Common myeloid progenitor, CD34-positive (primary cell): ENCODE measurements at regions not wholly inside any gene's neighbourhood (a gene's known extent, or its start where the extent isn't known, plus 50 kb on each side); places are given as distances from the start of the nearest gene placed in this dataset.
A peak's percentile ranks its signal among the peaks of the same experiment; 100 is the strongest.

Experiments used
- CTCF ChIA-PET: fragments of 350-600 bp; sonication (Branson Sonifier 250); formaldehyde crosslinking; loops from one replicate; lab custom pipeline; 2021; ENCODE audit warnings: antibody characterized with exemption; lab: Charles Lee
- POLR2A ChIA-PET: fragments of 350-600 bp; sonication (Branson Sonifier 250); formaldehyde crosslinking; loops from one replicate; lab custom pipeline; 2021; ENCODE audit warnings: antibody characterized with exemption; lab: Charles Lee
- DNase-seq, 3 donors: peaks; one replicate each; pipeline versions ENCODE4 v3.0.0 to v3.0.0-alpha.2; 2013
- H3K27ac ChIP-seq, 2 experiments: 1 replicate in 1 of 2; 2 replicates in 1 of 2; pipeline ENCODE4 v1.7.0; 2013; ENCODE audit warnings: inconsistent platforms in 2 of 2, low read length in 2 of 2, mild to moderate bottlenecking in 2 of 2, low read depth in 1 of 2, moderate library complexity in 1 of 2; ENCODE audit not compliant: severe bottlenecking in 2 of 2, insufficient read depth in 1 of 2, poor library complexity in 1 of 2
- H3K27me3 ChIP-seq, 5 experiments: replicated peaks in 2 of 5; 1 replicate in 3 of 5; 2 replicates in 2 of 5; pipeline versions ENCODE4 v1.6.1 to v1.7.0; 2013; ENCODE audit warnings: low read length in 4 of 5, mild to moderate bottlenecking in 2 of 5, moderate library complexity in 2 of 5, inconsistent platforms in 1 of 5; ENCODE audit not compliant: insufficient read depth in 5 of 5, control insufficient read depth in 4 of 5
- H3K36me3 ChIP-seq, 4 experiments: 1 replicate in 2 of 4; 2 replicates in 2 of 4; pipeline versions ENCODE4 v1.6.1 to v1.7.0; 2013; ENCODE audit warnings: low read length in 3 of 4, control low read depth in 1 of 4, mild to moderate bottlenecking in 1 of 4; ENCODE audit not compliant: control insufficient read depth in 4 of 4, insufficient read depth in 4 of 4
- H3K4me1 ChIP-seq, 4 experiments: 1 replicate in 3 of 4; 2 replicates in 1 of 4; pipeline versions ENCODE4 v1.6.1 to v1.7.1; 2013; ENCODE audit warnings: low read length in 3 of 4, mild to moderate bottlenecking in 3 of 4, control low read depth in 1 of 4, inconsistent platforms in 1 of 4, moderate library complexity in 1 of 4; ENCODE audit not compliant: control insufficient read depth in 4 of 4, insufficient read depth in 4 of 4; ENCODE audit errors: control extremely low read depth in 1 of 4
- H3K4me3 ChIP-seq, 7 experiments: 1 replicate in 4 of 7; 2 replicates in 3 of 7; pipeline versions ENCODE4 v1.5.1 to v1.7.0; 2013; ENCODE audit warnings: mild to moderate bottlenecking in 7 of 7, low read length in 6 of 7, moderate library complexity in 6 of 7, inconsistent platforms in 2 of 7, low read depth in 2 of 7, control low read depth in 1 of 7; ENCODE audit not compliant: insufficient read depth in 4 of 7, control insufficient read depth in 1 of 7; ENCODE audit errors: extremely low read depth in 1 of 7
- H3K9me3 ChIP-seq, 5 experiments: 1 replicate in 4 of 5; 2 replicates in 1 of 5; pipeline versions ENCODE4 v1.6.1 to v1.7.1; 2013; ENCODE audit warnings: low read length in 4 of 5, mild to moderate bottlenecking in 2 of 5, inconsistent platforms in 1 of 5, low read depth in 1 of 5, moderate library complexity in 1 of 5; ENCODE audit not compliant: control insufficient read depth in 4 of 5, insufficient read depth in 2 of 5; ENCODE audit errors: control extremely low read depth in 1 of 5
- WGBS: methylation state at CpG from one replicate; pipeline ENCODE4 v1.1.5; 2013; ENCODE audit not compliant: insufficient coverage; 5-methylcytosine and 5-hydroxymethylcytosine counted together

DNA sequence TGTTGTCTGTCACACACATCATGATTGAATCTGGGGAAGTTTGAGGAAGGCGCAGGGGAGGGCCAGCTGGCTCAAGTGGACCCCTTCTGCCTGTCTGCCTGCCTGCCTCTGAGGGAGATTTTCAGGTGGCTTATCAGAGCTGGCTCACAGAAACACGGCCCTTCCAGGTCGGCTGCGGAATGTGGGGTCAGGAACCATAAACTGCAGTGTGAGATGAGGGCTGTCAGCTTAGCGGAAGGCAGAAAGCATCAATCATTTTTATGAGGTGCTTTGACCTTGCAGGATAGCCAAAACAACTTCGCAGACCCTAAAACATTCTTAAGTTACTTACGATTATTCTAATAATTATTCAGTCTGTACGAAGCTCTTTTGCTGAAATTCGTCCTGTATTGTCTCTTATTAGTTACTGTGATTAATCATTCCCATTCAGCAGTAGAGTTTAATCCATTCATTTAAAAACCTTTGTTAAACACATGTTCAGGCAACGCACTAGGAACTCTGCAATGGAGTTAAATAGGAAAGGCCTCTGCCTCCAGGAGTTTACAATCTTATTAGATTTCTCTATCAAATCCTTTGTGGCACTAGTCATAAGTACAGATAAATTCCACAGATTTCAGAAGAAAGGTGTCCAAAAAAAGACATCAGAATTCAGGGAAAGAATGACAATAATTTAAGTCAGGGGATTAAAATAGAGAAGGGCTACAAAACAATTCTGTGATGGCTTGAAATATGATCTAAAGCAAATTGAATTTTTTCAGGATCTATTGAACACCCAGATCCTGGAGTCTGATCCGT is 371.6 kb downstream of the HRH4 start:
- CTCF ChIA-PET = interaction anchor here (0.9 to 1.1 kb wide), 2 partner anchors 43 to 1000 kb away, joined by 3 to 4 read pairs; no protein-coding TSS in a partner anchor
- WGBS = 19% methylated on average over 6 of the region's 11 CpGs

DNA sequence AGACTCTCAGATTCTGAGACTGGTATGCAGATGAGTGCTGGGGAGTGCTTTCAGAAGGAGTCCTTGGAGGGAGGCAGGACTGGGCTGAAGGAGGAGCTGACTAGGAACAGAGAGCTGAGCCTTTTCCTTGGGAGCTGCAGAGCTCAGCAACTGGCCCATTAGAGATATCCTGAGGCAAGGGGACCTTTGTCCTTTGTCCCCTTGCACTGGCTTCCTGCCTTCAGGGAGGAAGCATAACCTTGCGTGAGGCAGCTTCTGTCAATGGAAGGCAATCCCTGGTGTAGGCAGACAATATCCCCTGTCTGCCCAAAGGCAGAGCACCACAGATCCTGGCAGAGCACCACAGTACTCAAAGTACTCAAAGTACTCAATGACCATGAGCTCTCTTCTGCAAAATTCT is 375.3 kb downstream of the HRH4 start:
- no peak for DNase-seq
- no peaks in the 10 kb centered on the region for H3K27me3 ChIP-seq
- ChIA-PET CTCF (no interaction called here), POLR2A (no interaction called here)
- H3K36me3 ChIP-seq = no peaks in the 10 kb centered on the region
- no peak overlapping the region for H3K27ac ChIP-seq
- peaks cover 0 to 10% (median 4%) of the 10 kb centered on the region in 4 experiments for H3K4me1 ChIP-seq
- H3K4me3 ChIP-seq = no peak overlapping the region
- H3K9me3 ChIP-seq = no peaks in the 10 kb centered on the region
- WGBS = 100% methylated on average over 1 of the region's 1 CpG

More for the DNA sequence above, 371.6 kb downstream of the HRH4 start:
- H3K9me3 ChIP-seq = no peaks in the 10 kb centered on the region
- H3K4me3 ChIP-seq = peak overlapping the region in 1 of 7 experiments; percentile 1
- no peaks in the 10 kb centered on the region for H3K27me3 ChIP-seq
- peaks cover 0 to 10% (median 4%) of the 10 kb centered on the region in 4 experiments for H3K4me1 ChIP-seq
- H3K36me3 ChIP-seq = no peaks in the 10 kb centered on the region
- DNase-seq = peak in 1 of 3 donors; percentile 14
- POLR2A ChIA-PET = no interaction called here
- H3K27ac ChIP-seq = no peak overlapping the region

DNA sequence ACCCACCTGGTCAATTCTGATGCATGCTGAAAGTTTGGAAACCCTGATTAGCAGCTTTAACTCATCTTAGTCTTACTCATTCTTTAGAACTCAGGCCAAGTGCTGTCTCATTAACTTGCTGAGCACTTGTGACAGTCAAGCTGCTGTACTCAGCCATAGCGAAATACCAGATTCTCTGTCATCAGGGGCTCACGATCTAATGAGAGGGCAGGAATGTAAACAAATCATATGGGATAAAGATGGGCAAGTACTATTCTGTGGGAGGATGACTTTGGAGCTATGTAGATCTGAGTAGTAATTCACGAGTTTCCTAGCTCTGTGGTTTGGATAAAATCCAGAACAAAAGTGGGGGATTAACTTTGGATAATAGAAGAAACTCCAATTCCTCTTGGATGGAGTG is 376.6 kb downstream of the HRH4 start:
- no peak for DNase-seq
- 82% methylated on average over 2 of the region's 3 CpGs for WGBS
- Histone ChIP-seq H3K4me3 (no peak overlapping the region), H3K9me3 (no peaks in the 10 kb centered on the region), H3K27ac (no peak overlapping the region), H3K4me1 (peaks cover 0 to 2% (median 0%) of the 10 kb centered on the region in 4 experiments), H3K27me3 (no peaks in the 10 kb centered on the region), H3K36me3 (no peaks in the 10 kb centered on the region)
- ChIA-PET CTCF (no interaction called here), POLR2A (no interaction called here)

DNA sequence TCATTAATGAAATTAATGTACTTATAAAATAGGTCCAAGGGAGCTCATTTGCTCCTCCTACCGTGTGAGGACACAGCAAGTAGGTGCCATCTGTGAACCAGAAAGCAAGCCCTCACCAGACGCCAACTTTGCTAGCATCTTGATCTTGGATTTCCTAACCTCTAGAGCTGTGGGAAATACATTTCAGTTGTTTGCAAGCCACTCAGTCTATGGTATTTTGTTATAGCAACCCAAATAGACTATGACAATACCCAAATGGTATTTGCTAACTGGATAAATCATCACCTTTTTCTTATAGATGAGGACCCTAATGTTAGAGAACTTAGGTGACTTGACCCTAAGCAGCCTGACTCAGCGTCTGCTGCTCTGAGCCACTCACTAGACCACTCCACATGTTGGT is 379.6 kb downstream of the HRH4 start:
- no peaks in the 10 kb centered on the region for H3K36me3 ChIP-seq
- H3K27me3 ChIP-seq = no peaks in the 10 kb centered on the region
- ChIA-PET POLR2A (interaction anchor here (0.6 kb wide), 1 partner anchor 659 kb away, joined by 5 read pairs; no protein-coding TSS in a partner anchor), CTCF (interaction anchor here (1.0 kb wide), 1 partner anchor 13 kb away, joined by 3 read pairs; no protein-coding TSS in a partner anchor)
- DNase-seq = no peak
- WGBS = 100% methylated on average over 1 of the region's 3 CpGs
- no peaks in the 10 kb centered on the region for H3K9me3 ChIP-seq
- H3K27ac ChIP-seq = no peak overlapping the region
- no peak overlapping the region for H3K4me3 ChIP-seq
- no peaks in the 10 kb centered on the region for H3K4me1 ChIP-seq

DNA sequence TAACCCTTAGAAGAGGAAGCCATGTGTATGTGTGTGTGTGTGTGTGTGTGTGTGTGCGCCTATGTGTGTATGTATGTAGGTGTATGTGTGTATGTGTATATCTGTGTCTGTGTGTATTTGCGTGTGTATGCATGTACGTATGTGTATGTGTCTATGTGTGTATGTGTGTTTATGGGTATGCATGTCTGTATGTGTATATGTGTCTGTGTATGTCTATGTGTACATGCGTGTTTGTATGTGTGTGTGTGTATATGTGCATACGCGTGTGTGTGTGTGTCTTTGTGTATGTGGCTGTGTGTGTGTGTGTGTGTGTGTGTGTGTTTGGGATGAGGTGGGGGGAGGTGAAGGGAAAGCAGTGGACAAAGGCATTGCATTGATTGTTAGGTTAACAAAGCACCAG is 380.2 kb downstream of the HRH4 start:
- WGBS = 75% methylated on average over 4 of the region's 6 CpGs
- no peaks in the 10 kb centered on the region for H3K36me3 ChIP-seq
- POLR2A ChIA-PET = no interaction called here
- H3K4me3 ChIP-seq = no peak overlapping the region
- no peak for DNase-seq
- H3K27me3 ChIP-seq = no peaks in the 10 kb centered on the region
- no peak overlapping the region for H3K27ac ChIP-seq
- CTCF ChIA-PET = no interaction called here
- H3K4me1 ChIP-seq = no peaks in the 10 kb centered on the region
- no peaks in the 10 kb centered on the region for H3K9me3 ChIP-seq

DNA sequence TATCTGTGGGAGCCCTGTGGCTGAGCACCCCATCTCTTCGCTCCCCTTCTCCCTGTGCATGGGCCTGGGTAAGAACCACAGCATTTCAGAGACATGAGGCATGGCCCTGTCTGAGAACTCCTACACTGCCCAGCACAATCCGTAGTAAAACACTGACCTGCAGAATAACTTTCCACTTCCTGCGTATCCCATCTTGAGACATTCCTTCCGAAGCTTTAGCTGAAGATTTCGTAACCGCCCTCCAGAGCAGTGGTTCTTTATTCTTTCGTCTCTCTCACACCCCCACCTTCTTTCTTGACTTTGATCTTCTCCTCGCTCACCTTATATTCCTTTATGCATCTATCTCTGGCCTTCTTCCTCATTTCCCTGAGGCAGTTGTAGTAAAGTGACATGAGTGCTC is 381.1 kb downstream of the HRH4 start:
- 99% methylated on average over 6 of the region's 8 CpGs for WGBS
- no peak overlapping the region for H3K4me3 ChIP-seq
- POLR2A ChIA-PET = no interaction called here
- no peak overlapping the region for H3K27ac ChIP-seq
- no peaks in the 10 kb centered on the region for H3K27me3 ChIP-seq
- DNase-seq = no peak
- H3K9me3 ChIP-seq = no peaks in the 10 kb centered on the region
- peaks cover 0 to 5% (median 0%) of the 10 kb centered on the region in 4 experiments for H3K4me1 ChIP-seq
- CTCF ChIA-PET = no interaction called here
- no peaks in the 10 kb centered on the region for H3K36me3 ChIP-seq

DNA sequence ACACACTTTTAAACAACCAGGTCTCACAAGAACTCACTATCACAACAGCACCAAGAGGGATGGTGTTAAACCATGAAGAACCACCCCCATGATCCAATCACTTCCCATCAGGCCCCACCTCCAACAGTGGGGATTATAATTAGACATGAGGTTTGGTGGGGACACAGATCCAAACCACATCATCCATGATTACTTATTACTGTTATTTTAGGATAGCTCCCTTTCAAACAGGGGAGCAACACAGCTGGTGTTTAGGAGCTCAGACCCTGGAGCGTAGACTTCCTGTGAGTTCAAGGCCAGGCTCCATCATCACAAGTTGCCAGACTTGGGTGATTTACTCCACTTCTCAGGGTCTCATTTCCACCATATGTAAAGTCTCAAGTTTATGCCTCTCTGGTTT is 382.7 kb downstream of the HRH4 start:
- no peaks in the 10 kb centered on the region for H3K9me3 ChIP-seq
- CTCF ChIA-PET = no interaction called here
- peaks cover 0 to 6% (median 0%) of the 10 kb centered on the region in 4 experiments for H3K4me1 ChIP-seq
- WGBS = 100% methylated on average over 1 of the region's 1 CpG
- H3K36me3 ChIP-seq = no peaks in the 10 kb centered on the region
- POLR2A ChIA-PET = no interaction called here
- no peak overlapping the region for H3K4me3 ChIP-seq
- H3K27ac ChIP-seq = no peak overlapping the region
- no peak for DNase-seq
- H3K27me3 ChIP-seq = no peaks in the 10 kb centered on the region
